K562 (cell line): ENCODE measurements at regions not wholly inside any gene's neighbourhood (a gene's known extent, or its start where the extent isn't known, plus 50 kb on each side); places are given as distances from the start of the nearest gene placed in this dataset.

ENCODE experiments used
- MGA ChIP-seq: fragments of 450-650 bp; IDR thresholded peaks from 2 replicates; pipeline ENCODE4 v1.6.1; 2016; ENCODE audit warnings: mild to moderate bottlenecking, moderate library complexity
- NRF1 ChIP-seq, 2 experiments: fragments of 450-650 bp; IDR thresholded peaks in 1 of 2; conservative IDR thresholded peaks in 1 of 2; 2 replicates each; pipeline ENCODE4 v1.6.1; 2014; ENCODE audit warnings: mild to moderate bottlenecking in 2 of 2
- ZNF324 ChIP-seq: fragments of 250-450 bp; sonication (Bioruptor Pico); IDR thresholded peaks from 2 replicates; pipeline ENCODE4 v1.4.0; 2020; ENCODE audit warnings: mild to moderate bottlenecking

GRCh38 chr12:34300376-34301250, 278.3 kb downstream of the ALG10 start (continued):
- TF ChIP-seq MGA, result peak; percentile 38; the same call in 1 of the 2 replicates
- peak in 1 of 2 experiments; percentile 27; a peak in 1 of 4 replicates for TF ChIP-seq NRF1 (conservative IDR thresholded peaks at IDR 0.05 in 1 of 2, IDR thresholded peaks at IDR 0.05 in 1 of 2)
- no peak for TF ChIP-seq ZNF324
